ENCODE measurements at regions not wholly inside any gene's neighbourhood (a gene's known extent, or its start where the extent isn't known, plus 50 kb on each side); places are given as distances from the start of the nearest gene placed in this dataset.
A peak's percentile ranks its signal among the peaks of the same experiment; 100 is the strongest.

- H3K9me3 ChIP-seq = no peaks in the 10 kb centered on the region
- no peaks in the 10 kb centered on the region for H3K36me3 ChIP-seq
- intact Hi-C loops (cut with DNase I) = no loop called here
- ATAC-seq (no peak), DNase-seq (no peak)
- no peak overlapping the region for H3K27ac ChIP-seq
- TF ChIP-seq POLR2A (IDR thresholded peaks at IDR 0.05) = no peak
- TF ChIP-seq, protein P1, sequence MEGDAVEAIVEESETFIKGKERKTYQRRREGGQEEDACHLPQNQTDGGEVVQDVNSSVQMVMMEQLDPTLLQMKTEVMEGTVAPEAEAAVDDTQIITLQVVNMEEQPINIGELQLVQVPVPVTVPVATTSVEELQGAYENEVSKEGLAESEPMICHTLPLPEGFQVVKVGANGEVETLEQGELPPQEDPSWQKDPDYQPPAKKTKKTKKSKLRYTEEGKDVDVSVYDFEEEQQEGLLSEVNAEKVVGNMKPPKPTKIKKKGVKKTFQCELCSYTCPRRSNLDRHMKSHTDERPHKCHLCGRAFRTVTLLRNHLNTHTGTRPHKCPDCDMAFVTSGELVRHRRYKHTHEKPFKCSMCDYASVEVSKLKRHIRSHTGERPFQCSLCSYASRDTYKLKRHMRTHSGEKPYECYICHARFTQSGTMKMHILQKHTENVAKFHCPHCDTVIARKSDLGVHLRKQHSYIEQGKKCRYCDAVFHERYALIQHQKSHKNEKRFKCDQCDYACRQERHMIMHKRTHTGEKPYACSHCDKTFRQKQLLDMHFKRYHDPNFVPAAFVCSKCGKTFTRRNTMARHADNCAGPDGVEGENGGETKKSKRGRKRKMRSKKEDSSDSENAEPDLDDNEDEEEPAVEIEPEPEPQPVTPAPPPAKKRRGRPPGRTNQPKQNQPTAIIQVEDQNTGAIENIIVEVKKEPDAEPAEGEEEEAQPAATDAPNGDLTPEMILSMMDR (IDR thresholded peaks at IDR 0.05) = no peak
- 58 to 67% (median 62%) methylated on average over 3 of the region's 3 CpGs for WGBS, 4 donors
- peaks cover 0 to 15% (median 0%) of the 10 kb centered on the region in 12 donors for H3K4me1 ChIP-seq
- H3K27me3 ChIP-seq = no peaks in the 10 kb centered on the region
- H3K4me3 ChIP-seq = no peak overlapping the region
Observed at GRCh38 chr14:44404599-44404998, 102.5 kb downstream of the FSCB start.

- Histone ChIP-seq H3K4me3 (no peak overlapping the region), H3K4me1 (peaks cover 0 to 15% (median 0%) of the 10 kb centered on the region in 12 donors), H3K27me3 (no peaks in the 10 kb centered on the region), H3K36me3 (no peaks in the 10 kb centered on the region), H3K27ac (no peak overlapping the region), H3K9me3 (peaks cover 0 to under 1% (median 0%) of the 10 kb centered on the region in 12 donors)
- no peak for ATAC-seq
- DNase-seq = peak in 1 of 5 donors; percentile 24
- 39 to 69% (median 42%) methylated on average over 1 of the region's 1 CpG for WGBS, 4 donors
- intact Hi-C loops (cut with DNase I) = no loop called here
- TF ChIP-seq, protein P1 (IDR thresholded peaks at IDR 0.05) = no peak
- no peak for TF ChIP-seq POLR2A (IDR thresholded peaks at IDR 0.05)
Observed at GRCh38 chr14:44404036-44404435, 103.0 kb downstream of the FSCB start.

DNA sequence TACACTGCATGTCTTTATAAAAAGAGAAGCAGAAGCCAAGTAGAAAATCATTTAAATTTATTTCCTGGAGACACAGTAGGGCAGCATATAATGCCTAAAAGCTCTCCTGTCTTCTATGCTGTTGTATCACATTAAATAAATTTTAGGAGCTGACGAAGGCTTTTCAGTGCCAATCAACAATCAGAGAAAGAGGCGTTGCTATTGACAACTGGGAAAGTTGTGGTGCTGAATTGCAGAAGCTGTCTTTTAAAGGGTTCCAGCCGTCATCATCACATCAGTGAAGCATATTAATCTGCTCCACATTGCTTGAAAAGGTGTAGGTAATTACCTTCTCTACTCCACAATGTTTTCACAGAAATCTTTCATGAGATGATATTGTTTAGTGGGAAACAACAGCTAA lies 103.9 kb downstream of the FSCB start:
- DNase-seq (no peak), ATAC-seq (no peak)
- WGBS, 4 donors = 65 to 77% (median 71%) methylated on average over 3 of the region's 3 CpGs
- Histone ChIP-seq H3K36me3 (no peaks in the 10 kb centered on the region), H3K4me3 (no peak overlapping the region), H3K9me3 (peaks cover 0 to 7% (median 0%) of the 10 kb centered on the region in 12 donors), H3K4me1 (peaks cover 0 to 15% (median 0%) of the 10 kb centered on the region in 12 donors), H3K27me3 (no peaks in the 10 kb centered on the region), H3K27ac (no peak overlapping the region)
- intact Hi-C loops (cut with DNase I) = no loop called here
- TF ChIP-seq, protein P1 (IDR thresholded peaks at IDR 0.05) = no peak
- TF ChIP-seq POLR2A (IDR thresholded peaks at IDR 0.05) = no peak

GRCh38 chr14:44396226-44396625 lies 110.9 kb downstream of the FSCB start:
- H3K36me3 ChIP-seq = no peaks in the 10 kb centered on the region
- WGBS, 4 donors = 86 to 92% (median 90%) methylated on average over 2 of the region's 2 CpGs
- TF ChIP-seq, protein P1 (IDR thresholded peaks at IDR 0.05) = no peak
- TF ChIP-seq POLR2A (IDR thresholded peaks at IDR 0.05) = no peak
- intact Hi-C loops (cut with DNase I) = no loop called here
- DNase-seq = no peak
- no peak for ATAC-seq
- no peaks in the 10 kb centered on the region for H3K4me1 ChIP-seq
- peaks cover 0 to 7% (median 0%) of the 10 kb centered on the region in 12 donors for H3K9me3 ChIP-seq
- no peak overlapping the region for H3K4me3 ChIP-seq
- no peak overlapping the region for H3K27ac ChIP-seq
- no peaks in the 10 kb centered on the region for H3K27me3 ChIP-seq
